Activated CD4-positive, alpha-beta T cell treated with anti-CD3 and anti-CD28 coated beads, Interleukin-2, Interleukin-4, amounts not matched to agents 100 ng/mL and 50 ng/mL, durations not matched to agents 16 hours and 8 hours (primary cell): ENCODE measurements at regions not wholly inside any gene's neighbourhood (a gene's known extent, or its start where the extent isn't known, plus 50 kb on each side); places are given as distances from the start of the nearest gene placed in this dataset.
"Not testable (repeated sequence)": the region's sequence is repeated elsewhere in the genome, so short reads cannot be mapped to it uniquely, and the experiment has no call there.

Source experiments
- DNase-seq: peaks from one replicate; pipeline ENCODE4 v3.0.0-alpha.2; 2020; ENCODE audit warnings: low spot score

DNA sequence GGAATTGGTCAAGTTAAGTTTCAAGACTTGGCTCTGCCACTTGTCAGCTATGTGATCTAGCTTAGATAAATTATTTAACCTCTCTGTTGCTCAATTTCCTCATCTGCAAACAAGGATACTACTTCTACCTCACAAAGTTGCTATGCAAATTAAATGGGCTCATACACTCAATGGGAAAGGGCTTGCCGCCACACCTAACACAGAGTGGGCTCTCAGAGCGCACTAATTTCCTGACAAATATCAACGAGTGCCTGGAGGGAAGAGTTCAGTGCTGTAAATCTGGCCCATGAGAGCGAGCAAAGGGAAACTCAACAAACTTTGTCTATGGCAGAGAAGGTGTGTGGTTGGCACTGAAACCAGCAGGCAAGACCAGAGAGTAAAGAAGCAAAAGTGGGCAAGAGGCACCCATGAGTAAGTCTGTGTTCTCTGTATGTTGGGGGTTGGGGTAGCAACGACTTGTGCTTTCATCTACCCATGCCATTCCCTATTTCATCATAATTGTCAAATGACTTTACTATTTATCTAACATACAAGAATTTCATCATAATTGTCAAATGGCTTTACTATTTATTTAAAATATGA is 60.7 kb upstream of the PHF21A start:
- no peak for DNase-seq

DNA sequence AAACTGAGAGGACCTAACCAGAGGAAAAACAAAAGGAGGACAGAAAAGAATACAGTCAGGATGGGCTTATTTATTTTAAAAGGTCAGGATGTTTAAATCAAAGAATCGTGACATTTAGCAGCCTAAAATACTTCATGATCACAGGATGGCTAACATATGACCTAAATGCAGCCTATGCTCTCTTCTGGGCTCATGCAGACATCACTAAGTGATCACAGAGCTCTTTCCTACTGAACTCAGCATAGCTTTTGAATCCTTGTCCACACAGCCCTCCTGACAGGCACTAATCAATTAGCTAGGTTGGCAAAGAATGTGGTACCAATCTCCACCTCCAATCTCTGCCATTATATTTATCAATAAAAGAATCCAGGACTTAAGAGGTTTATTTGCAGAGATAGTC is 60.1 kb upstream of the PHF21A start:
- DNase-seq = no peak

DNA sequence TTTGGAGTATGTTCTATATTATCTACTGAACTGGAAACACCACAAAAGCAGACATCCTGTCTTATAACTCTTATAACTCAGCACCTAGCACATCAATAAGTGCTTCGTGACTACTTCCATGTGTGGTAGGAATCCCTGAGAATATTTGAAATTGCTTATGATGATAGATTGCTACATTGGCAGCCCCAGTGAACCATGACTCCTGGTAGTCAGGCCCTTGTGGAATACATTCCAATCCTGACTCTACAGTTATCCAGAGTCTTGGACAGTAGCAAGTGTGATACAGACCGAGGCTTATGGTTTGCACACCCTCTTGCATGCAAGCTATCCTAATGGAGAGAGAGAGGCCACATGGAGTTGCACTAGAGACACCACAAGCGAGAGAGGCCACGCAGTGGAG is 59.5 kb upstream of the PHF21A start:
- no peak for DNase-seq

DNA sequence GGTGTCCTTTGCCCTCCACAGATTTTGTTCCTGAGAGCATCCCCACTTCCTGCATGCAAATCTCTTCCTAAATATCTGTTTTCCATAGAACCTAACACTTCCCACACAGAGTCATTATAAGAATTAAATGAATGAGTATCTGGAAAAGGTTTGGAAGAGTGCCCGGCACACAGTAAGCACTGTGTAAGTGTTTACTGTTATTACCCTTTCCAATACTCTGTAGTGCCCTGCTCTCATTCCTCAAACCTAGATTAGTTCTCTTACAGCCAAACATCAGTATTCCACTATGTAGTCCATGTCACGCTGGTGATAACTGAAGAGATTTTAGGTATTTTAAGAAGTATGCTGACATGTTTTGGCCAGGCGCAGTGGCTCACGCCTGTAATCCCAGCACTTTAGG is 57.3 kb upstream of the PHF21A start:
- no peak for DNase-seq

DNA sequence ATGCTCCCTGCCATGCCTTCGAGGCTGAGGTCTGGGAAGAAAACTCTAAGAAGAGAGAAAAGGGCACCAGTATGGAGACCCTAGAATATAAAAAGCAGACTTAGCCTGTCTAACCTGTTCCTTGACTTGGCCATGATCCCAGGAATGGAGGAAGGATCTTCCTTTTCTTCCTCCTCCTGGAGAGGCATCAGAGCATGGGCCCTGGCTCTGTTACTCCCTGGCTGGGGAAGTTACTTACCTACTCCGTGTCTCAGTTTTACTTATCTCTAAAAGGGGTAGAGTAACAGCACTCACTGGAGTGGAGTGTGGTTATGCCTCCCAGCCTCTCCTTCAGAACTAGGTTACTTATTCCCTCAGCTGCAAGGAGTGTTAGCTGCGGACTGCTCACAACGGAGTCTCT is 55.2 kb upstream of the PHF21A start:
- DNase-seq = no peak

DNA sequence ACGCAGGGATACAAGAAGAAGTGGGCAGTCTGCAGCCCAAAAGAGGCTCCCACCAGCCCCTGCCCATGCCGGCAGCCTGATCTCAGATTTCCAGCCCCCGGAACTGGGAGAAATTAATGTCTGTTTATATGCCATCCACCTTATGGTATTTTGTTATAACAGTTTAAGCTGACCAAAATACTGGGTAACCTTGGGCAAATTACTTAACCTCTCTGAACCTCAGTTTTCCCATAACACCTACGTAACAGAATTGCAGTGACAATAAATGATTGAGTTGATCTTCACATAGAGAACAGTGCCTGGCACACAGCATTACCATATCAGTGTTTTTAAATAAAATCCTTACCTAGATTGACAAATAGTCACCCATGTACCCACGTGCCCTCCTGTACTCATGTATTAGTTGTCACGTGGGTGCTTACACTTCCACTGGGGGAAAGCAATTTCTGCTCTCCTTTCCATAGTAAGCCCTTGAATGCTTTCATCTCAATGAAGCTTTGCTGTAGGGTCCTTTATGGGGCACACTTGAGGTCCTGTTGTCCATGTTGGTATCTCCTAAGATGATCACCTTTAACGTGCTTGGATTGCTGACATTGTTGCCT is 54.2 kb upstream of the PHF21A start:
- DNase-seq = no peak

DNA sequence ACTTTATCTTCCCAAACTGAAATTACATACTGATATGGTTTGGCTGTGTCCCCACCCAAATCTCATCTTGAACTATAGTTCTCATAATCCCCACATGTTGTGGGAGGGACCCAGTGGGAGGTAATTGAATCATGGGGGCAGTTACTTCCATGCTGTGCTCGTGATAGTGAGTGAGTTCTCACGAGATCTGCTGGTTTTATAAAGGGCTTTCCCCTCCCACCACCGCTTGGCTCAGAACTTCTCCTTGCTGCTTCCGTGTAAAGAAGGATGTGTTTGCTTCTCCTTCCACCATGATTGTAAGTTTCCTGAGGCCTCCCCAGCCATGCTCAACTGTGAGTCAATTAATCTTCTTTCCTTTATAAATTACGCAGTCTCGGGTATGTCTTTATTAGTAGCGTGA is 50.4 kb upstream of the PHF21A start:
- DNase-seq = not testable (repeated sequence)
